ENCODE measurements at regions not wholly inside any gene's neighbourhood (a gene's known extent, or its start where the extent isn't known, plus 50 kb on each side); places are given as distances from the start of the nearest gene placed in this dataset.

DNA sequence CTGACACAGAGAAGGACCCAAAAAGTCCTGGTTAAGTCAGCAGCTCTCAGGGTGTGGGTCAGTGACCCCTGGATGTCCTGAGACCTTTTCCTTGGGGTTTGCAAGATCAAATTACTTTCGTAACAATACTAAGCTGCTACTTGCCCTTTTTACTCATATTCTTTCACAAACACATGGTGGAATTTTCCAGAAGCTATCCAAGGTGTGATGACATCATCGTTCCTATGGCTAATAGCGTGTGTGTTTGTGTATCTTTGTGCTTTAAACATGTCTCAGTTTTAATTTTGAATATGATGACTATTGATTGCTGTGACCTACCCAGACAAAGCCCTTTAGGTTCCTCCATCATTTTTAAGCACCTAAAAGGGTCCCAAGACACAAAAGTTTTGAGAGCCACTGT, 176.2 kb downstream of the PHETA1 start:
- TF ChIP-seq CTCF (IDR thresholded peaks at IDR 0.05) (no peak), POLR2A (IDR thresholded peaks at IDR 0.05) (no peak)

Measured in uterus (tissue), 2 donors.